Mucosa of descending colon (tissue), 3 donors: ENCODE measurements at regions not wholly inside any gene's neighbourhood (a gene's known extent, or its start where the extent isn't known, plus 50 kb on each side); places are given as distances from the start of the nearest gene placed in this dataset.
A peak's percentile ranks its signal among the peaks of the same experiment; 100 is the strongest.

Experiments
- ATAC-seq: fragments of 200-7000 bp; cut with Tn5 transposase; one replicate; pipeline ENCODE4 v1.9.1; 2020; ENCODE audit warnings: mild to moderate bottlenecking, moderate library complexity
- DNase-seq, 3 donors: peaks; one replicate each; pipeline ENCODE4 v3.0.0-alpha.2; 2020
- H3K36me3 ChIP-seq: fragments of 200-600 bp; one replicate; pipeline ENCODE4 v1.8.0; 2021; ENCODE audit warnings: low read depth, mild to moderate bottlenecking
- H3K4me1 ChIP-seq: fragments of 200-600 bp; one replicate; pipeline ENCODE4 v1.8.0; 2021; ENCODE audit warnings: low read depth, mild to moderate bottlenecking
- H3K4me3 ChIP-seq: fragments of 200-600 bp; one replicate; pipeline ENCODE4 v1.8.0; 2021; ENCODE audit warnings: mild to moderate bottlenecking
- H3K9me3 ChIP-seq: fragments of 200-600 bp; one replicate; pipeline ENCODE4 v1.8.0; 2021; ENCODE audit warnings: mild to moderate bottlenecking
- CTCF ChIP-seq: fragments of 200-600 bp; IDR thresholded peaks from one replicate; pipeline ENCODE4 v1.8.0; 2022; ENCODE audit warnings: antibody characterized with exemption, mild to moderate bottlenecking
- intact Hi-C, 2 donors: fragments of 100-400 bp; cut with DNase I in 1 of 2; cut with micrococcal nuclease in 1 of 2; formaldehyde crosslinking; loops; one replicate each; pipeline versions ENCODE4 v1.11.0 to v1.11.1; 2022; cut with DNase I, micrococcal nuclease
- donor health status: DM: no; HTN: no; CAD: no; lungs with moderate emphysema.
- donor health status: DM: no; HTN: no; CAD: no.
- donor health status: DM: no; HTN: yes; CAD: no.

DNA sequence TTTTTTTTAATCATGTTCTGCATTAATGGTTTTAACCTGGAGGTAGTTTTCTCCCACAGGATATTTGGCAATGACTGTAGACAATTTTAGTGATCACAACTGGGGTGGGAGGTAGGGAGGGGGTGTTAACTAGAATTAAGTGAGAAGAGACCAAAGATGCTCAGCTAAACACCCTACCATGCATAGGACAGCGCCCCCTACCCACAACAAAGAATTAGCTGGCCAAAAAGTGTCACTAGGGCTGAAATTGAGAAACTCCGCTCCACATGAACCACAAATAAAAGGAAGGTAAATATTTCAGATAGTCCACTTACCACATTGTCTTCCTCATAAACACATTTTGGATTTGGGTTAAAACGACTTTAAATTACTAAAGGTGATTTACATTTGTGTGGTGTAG is 942.6 kb downstream of the SUCLG1 start:
- ATAC-seq, result no peak
- no peak for TF ChIP-seq CTCF
- Histone ChIP-seq H3K4me1 (no peaks in the 10 kb centered on the region), H3K9me3 (peaks cover 14% of the 10 kb centered on the region), H3K36me3 (no peaks in the 10 kb centered on the region), H3K4me3 (no peak overlapping the region)
- no peak for DNase-seq
- intact Hi-C loops, result no loop called here

GRCh38 chr2:83487451-83487850 is 971.6 kb downstream of the SUCLG1 start:
- H3K36me3 ChIP-seq, result no peaks in the 10 kb centered on the region
- H3K4me1 ChIP-seq, result no peaks in the 10 kb centered on the region
- no peak for DNase-seq
- H3K9me3 ChIP-seq, result no peaks in the 10 kb centered on the region
- intact Hi-C loops, result no loop called here
- H3K4me3 ChIP-seq, result no peak overlapping the region
- no peak for ATAC-seq
- TF ChIP-seq CTCF, result no peak

DNA sequence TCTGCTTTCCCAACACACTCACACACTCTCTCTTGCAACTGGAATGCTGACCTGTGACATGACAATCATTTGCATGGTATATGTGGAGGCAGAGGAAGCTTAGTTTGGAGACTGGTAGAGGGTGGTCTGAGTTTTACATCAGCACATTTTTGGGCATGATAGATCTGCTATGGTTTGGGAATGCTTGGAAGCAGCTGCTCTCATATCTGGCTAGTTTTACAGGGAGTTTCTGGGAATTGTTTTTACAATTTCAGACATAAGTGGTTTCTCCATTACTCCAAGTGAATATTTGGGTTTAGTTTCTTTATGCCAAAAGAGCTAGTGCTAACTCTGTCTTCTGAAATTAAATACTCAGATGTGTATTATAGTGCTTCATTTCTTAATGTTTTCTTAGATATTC is 977.6 kb downstream of the SUCLG1 start:
- no peak for ATAC-seq
- intact Hi-C loops, result no loop called here

DNA sequence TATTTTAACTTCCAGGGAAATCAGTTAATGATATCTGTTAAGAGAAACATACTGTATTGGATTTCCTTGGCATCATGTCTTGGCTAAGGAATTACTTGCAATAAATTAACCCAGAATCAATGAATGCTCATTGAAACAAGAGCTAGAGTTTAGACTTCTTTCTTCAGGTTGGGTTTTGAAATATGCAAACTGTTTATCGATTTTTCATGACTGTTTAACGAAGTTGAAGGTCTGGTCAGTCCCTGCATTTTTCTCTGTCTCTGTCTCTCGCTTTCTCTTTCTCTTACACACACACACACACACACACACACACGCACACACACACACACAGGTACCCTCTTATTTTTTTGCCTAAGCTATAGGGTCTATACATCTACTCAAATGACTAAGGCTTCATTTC is 981.0 kb downstream of the SUCLG1 start:
- Histone ChIP-seq H3K36me3 (no peaks in the 10 kb centered on the region), H3K9me3 (no peaks in the 10 kb centered on the region), H3K4me3 (no peak overlapping the region), H3K4me1 (no peaks in the 10 kb centered on the region)
- intact Hi-C loops, result no loop called here
- DNase-seq, result no peak
- ATAC-seq, result no peak
- TF ChIP-seq CTCF, result no peak

More for the DNA sequence above, 977.6 kb downstream of the SUCLG1 start:
- Histone ChIP-seq H3K36me3 (no peaks in the 10 kb centered on the region), H3K9me3 (no peaks in the 10 kb centered on the region), H3K4me1 (no peaks in the 10 kb centered on the region), H3K4me3 (no peak overlapping the region)
- TF ChIP-seq CTCF, result no peak
- DNase-seq, result no peak

DNA sequence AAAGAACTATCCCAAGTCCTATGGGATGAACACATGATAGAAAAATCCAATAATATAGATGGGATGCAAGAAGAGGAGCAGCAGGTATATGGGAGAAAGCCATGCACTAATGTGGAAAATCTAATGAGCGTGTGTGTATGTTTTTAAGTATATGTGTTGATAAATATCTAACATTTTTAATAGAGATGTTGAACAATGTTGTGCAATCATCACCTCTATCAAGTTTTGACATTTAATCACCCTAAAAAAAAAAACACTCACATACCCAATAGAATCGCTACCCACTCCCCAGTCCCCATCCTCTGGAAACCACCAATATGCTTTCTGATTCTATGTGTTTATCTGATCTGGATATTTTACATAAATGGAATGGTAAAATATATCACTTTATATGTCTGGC is 983.7 kb downstream of the SUCLG1 start:
- no peak for TF ChIP-seq CTCF
- no peak for DNase-seq
- Histone ChIP-seq H3K4me1 (no peaks in the 10 kb centered on the region), H3K4me3 (no peak overlapping the region), H3K36me3 (no peaks in the 10 kb centered on the region), H3K9me3 (no peaks in the 10 kb centered on the region)
- no peak for ATAC-seq
- intact Hi-C loops, result no loop called here

DNA sequence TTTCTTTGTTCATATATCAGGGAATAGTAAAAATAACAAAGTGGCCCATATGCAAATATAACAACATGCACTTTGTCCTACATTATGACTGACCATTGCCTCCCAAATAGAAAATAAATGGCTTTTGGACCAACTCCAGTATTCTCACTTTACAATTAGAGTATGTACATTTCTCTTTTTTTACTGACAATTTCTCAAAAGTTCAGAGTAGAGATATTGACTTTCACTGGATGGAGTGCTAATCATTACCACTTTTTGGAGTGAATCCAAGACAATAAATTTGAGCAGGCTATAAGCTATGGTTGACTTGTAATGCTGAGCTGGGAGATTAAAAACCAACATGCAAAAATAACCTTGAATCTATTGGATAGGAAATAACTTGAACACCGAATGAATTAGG is 987.4 kb downstream of the SUCLG1 start:
- no peak overlapping the region for H3K4me3 ChIP-seq
- peak; percentile 60 for ATAC-seq
- intact Hi-C loops, result no loop called here
- H3K36me3 ChIP-seq, result no peaks in the 10 kb centered on the region
- TF ChIP-seq CTCF, result no peak
- DNase-seq, result no peak
- H3K4me1 ChIP-seq, result no peaks in the 10 kb centered on the region
- no peaks in the 10 kb centered on the region for H3K9me3 ChIP-seq
